HG03060 (cell line): ENCODE measurements at regions not wholly inside any gene's neighbourhood (a gene's known extent, or its start where the extent isn't known, plus 50 kb on each side); places are given as distances from the start of the nearest gene placed in this dataset.
"Not testable (repeated sequence)": the region's sequence is repeated elsewhere in the genome, so short reads cannot be mapped to it uniquely, and the experiment has no call there.

Experiments
- ATAC-seq: cut with Tn5 transposase; IDR thresholded peaks from one replicate; pipeline ENCODE4 v1.9.1; 2021; ENCODE audit warnings: low read depth, moderate number of reproducible peaks; ENCODE audit not compliant: unreplicated experiment

- not testable (repeated sequence) for ATAC-seq
These were observed 198.0 kb downstream of the MEIS1 start for GRCh38 chr2:66632882-66633281.

GRCh38 chr2:66633631-66634030 is 198.7 kb downstream of the MEIS1 start:
- no peak for ATAC-seq

- no peak for ATAC-seq
These were observed 199.9 kb downstream of the MEIS1 start for GRCh38 chr2:66634784-66635183.

GRCh38 chr2:66641685-66642084 is 206.8 kb downstream of the MEIS1 start:
- no peak for ATAC-seq

GRCh38 chr2:66648081-66648480 is 213.2 kb downstream of the MEIS1 start:
- ATAC-seq = not testable (repeated sequence)

- ATAC-seq = no peak
These were observed 214.1 kb downstream of the MEIS1 start for GRCh38 chr2:66649006-66649405.

GRCh38 chr2:66651295-66651694 is 216.4 kb downstream of the MEIS1 start:
- no peak for ATAC-seq

GRCh38 chr2:66660804-66661203 is 225.9 kb downstream of the MEIS1 start:
- no peak for ATAC-seq

- no peak for ATAC-seq
These were observed 226.6 kb downstream of the MEIS1 start for GRCh38 chr2:66661253-66662173.

GRCh38 chr2:66665124-66665984 is 230.4 kb downstream of the MEIS1 start:
- ATAC-seq = no peak

- no peak for ATAC-seq
These were observed 232.4 kb downstream of the MEIS1 start for GRCh38 chr2:66667301-66667700.

- no peak for ATAC-seq
These were observed 238.4 kb downstream of the MEIS1 start for GRCh38 chr2:66673286-66673685.

GRCh38 chr2:66674087-66674486 is 239.2 kb downstream of the MEIS1 start:
- ATAC-seq = no peak

GRCh38 chr2:66675591-66675990 is 240.7 kb downstream of the MEIS1 start:
- no peak for ATAC-seq

GRCh38 chr2:66679442-66679841 is 244.5 kb downstream of the MEIS1 start:
- ATAC-seq = no peak

- ATAC-seq = no peak
These were observed 247.6 kb downstream of the MEIS1 start for GRCh38 chr2:66682476-66682875.

GRCh38 chr2:66683064-66683463 is 248.1 kb downstream of the MEIS1 start:
- ATAC-seq = no peak

GRCh38 chr2:66683599-66683998 is 248.7 kb downstream of the MEIS1 start:
- ATAC-seq = no peak

- ATAC-seq = no peak
These were observed 249.4 kb downstream of the MEIS1 start for GRCh38 chr2:66684289-66684688.

- no peak for ATAC-seq
These were observed 251.8 kb downstream of the MEIS1 start for GRCh38 chr2:66686755-66687154.

GRCh38 chr2:66688951-66689350 is 254.0 kb downstream of the MEIS1 start:
- ATAC-seq = no peak
